Esophagus muscularis mucosa (tissue), 4 donors: ENCODE measurements at regions not wholly inside any gene's neighbourhood (a gene's known extent, or its start where the extent isn't known, plus 50 kb on each side); places are given as distances from the start of the nearest gene placed in this dataset.

ENCODE experiments used
- DNase-seq: peaks from one replicate; pipeline ENCODE4 v3.0.0-alpha.2; 2017; ENCODE audit errors: extremely low spot score
- H3K27ac ChIP-seq, 4 donors: fragments of 200-600 bp; sonication (generic); replicated peaks in 1 of 4; 1 replicate in 3 of 4; 2 replicates in 1 of 4; pipeline ENCODE4 v1.5.1; 2016 to 2019; ENCODE audit warnings: mild to moderate bottlenecking in 1 of 4
- H3K27me3 ChIP-seq, 4 donors: fragments of 200-600 bp; sonication (generic); one replicate each; pipeline versions ENCODE4 v1.5.1 to v1.6.0; 2016 to 2019
- H3K36me3 ChIP-seq, 4 donors: fragments of 200-600 bp; sonication (generic); one replicate each; pipeline ENCODE4 v1.5.1; 2016 to 2019
- H3K4me1 ChIP-seq, 4 donors: fragments of 200-600 bp; sonication (generic); one replicate each; pipeline ENCODE4 v1.5.1; 2016 to 2019
- H3K4me3 ChIP-seq, 4 donors: fragments of 200-600 bp; sonication (generic); 1 replicate in 2 of 4; 2 replicates in 2 of 4; pipeline ENCODE4 v1.5.1; 2016 to 2019; ENCODE audit warnings: mild to moderate bottlenecking in 4 of 4, moderate library complexity in 1 of 4
- H3K9me3 ChIP-seq, 4 donors: fragments of 200-600 bp; sonication (generic); 1 replicate in 3 of 4; 2 replicates in 1 of 4; pipeline ENCODE4 v1.5.1; 2016 to 2019
- EP300 ChIP-seq: sonication (generic); formaldehyde crosslinking; IDR thresholded peaks from one replicate; pipeline ENCODE4 v1.6.1; 2017; ENCODE audit warnings: antibody characterized with exemption
- POLR2A ChIP-seq: fragments of 450-650 bp; IDR thresholded peaks from one replicate; pipeline ENCODE4 v1.6.1; 2017; ENCODE audit warnings: antibody characterized with exemption, moderate library complexity, mild to moderate bottlenecking, low read depth
- POLR2AphosphoS5 ChIP-seq, 2 donors: sonication (generic); formaldehyde crosslinking; IDR thresholded peaks; one replicate each; pipeline ENCODE4 v1.6.1; 2017; ENCODE audit warnings: antibody characterized with exemption in 2 of 2
- WGBS: methylation state at CpG from one replicate; pipeline ENCODE4 v1.1.5; 2018; 5-methylcytosine and 5-hydroxymethylcytosine counted together
- intact Hi-C: fragments of 100-400 bp; cut with DNase I; formaldehyde crosslinking; loops from one replicate; pipeline ENCODE4 v1.15.1; 2023
- TF ChIP-seq, protein P1 (sequence below), 3 experiments: fragments of 200-600 bp in 2 of 3; fragments of 450-650 bp in 1 of 3; sonication (generic) in 2 of 3; IDR thresholded peaks; one replicate each; pipeline ENCODE4 v1.5.1; 2017 to 2019; ENCODE audit warnings: antibody characterized with exemption in 3 of 3, mild to moderate bottlenecking in 2 of 3, moderate library complexity in 1 of 3

- WGBS: 85% methylated on average over 2 of the region's 2 CpGs
- Histone ChIP-seq H3K36me3 (no peaks in the 10 kb centered on the region), H3K4me3 (no peak overlapping the region), H3K27me3 (no peaks in the 10 kb centered on the region), H3K27ac (no peak overlapping the region), H3K4me1 (no peaks in the 10 kb centered on the region), H3K9me3 (no peaks in the 10 kb centered on the region)
- DNase-seq: no peak
- TF ChIP-seq POLR2A (no peak), POLR2AphosphoS5 (IDR thresholded peaks at IDR 0.05) (no peak), EP300 (no peak)
- TF ChIP-seq, protein P1, sequence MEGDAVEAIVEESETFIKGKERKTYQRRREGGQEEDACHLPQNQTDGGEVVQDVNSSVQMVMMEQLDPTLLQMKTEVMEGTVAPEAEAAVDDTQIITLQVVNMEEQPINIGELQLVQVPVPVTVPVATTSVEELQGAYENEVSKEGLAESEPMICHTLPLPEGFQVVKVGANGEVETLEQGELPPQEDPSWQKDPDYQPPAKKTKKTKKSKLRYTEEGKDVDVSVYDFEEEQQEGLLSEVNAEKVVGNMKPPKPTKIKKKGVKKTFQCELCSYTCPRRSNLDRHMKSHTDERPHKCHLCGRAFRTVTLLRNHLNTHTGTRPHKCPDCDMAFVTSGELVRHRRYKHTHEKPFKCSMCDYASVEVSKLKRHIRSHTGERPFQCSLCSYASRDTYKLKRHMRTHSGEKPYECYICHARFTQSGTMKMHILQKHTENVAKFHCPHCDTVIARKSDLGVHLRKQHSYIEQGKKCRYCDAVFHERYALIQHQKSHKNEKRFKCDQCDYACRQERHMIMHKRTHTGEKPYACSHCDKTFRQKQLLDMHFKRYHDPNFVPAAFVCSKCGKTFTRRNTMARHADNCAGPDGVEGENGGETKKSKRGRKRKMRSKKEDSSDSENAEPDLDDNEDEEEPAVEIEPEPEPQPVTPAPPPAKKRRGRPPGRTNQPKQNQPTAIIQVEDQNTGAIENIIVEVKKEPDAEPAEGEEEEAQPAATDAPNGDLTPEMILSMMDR (IDR thresholded peaks at IDR 0.05): no peak
- intact Hi-C loops: no loop called here
Observed at GRCh38 chr12:61869796-61870195, 390.4 kb upstream of the USP15 start.

- Histone ChIP-seq H3K27me3 (no peaks in the 10 kb centered on the region), H3K4me1 (no peaks in the 10 kb centered on the region), H3K27ac (no peak overlapping the region), H3K9me3 (no peaks in the 10 kb centered on the region), H3K4me3 (no peak overlapping the region), H3K36me3 (no peaks in the 10 kb centered on the region)
- DNase-seq: no peak
- intact Hi-C loops: no loop called here
- TF ChIP-seq POLR2AphosphoS5 (IDR thresholded peaks at IDR 0.05): no peak
- 70% methylated on average over 3 of the region's 3 CpGs for WGBS
Observed at GRCh38 chr12:61870658-61871484, 389.3 kb upstream of the USP15 start.

DNA sequence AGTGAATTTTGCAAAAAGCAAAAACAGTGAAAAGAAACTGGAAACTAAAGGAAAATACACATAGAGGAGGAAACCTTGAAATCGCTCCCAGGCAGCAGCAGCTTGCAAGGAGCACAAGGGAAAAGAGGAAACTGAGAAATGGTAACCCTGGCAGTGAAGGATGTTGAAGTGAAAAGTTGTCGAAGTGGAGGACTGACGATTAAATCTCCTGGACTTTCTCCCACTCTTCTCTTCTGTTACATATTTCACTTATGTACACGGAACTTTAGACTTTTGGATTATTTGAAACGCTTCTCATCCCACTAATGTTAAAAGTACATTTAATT, 388.8 kb upstream of the USP15 start:
- Histone ChIP-seq H3K27ac (no peak overlapping the region), H3K4me3 (no peak overlapping the region), H3K9me3 (no peaks in the 10 kb centered on the region), H3K4me1 (no peaks in the 10 kb centered on the region), H3K27me3 (no peaks in the 10 kb centered on the region), H3K36me3 (no peaks in the 10 kb centered on the region)
- 70% methylated on average over 5 of the region's 5 CpGs for WGBS
- no peak for DNase-seq
- TF ChIP-seq POLR2AphosphoS5 (IDR thresholded peaks at IDR 0.05) (no peak), EP300 (no peak), POLR2A (no peak)
- TF ChIP-seq, protein P1 (IDR thresholded peaks at IDR 0.05): no peak
- intact Hi-C loops: no loop called here

DNA sequence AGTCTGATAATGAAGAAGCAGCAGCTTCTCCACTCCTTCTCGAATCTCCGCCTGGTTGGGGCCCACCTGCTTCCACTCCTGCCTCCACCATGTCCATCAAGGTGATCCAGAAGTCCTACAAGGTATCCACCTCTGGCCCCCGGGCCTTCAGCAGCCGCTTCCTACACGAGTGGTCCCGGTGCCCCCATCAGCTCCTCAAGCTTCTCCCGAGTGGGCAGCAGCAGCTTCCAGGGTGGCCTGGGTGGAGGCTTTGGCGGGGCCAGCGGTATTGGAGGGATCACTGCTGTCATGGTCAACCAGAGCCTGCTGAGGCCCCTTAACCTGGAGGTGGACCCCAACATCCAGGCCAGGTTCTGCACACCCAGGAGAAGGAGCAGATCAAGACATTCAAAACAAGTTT, 381.0 kb upstream of the USP15 start:
- TF ChIP-seq, protein P1 (IDR thresholded peaks at IDR 0.05): no peak
- no peak for TF ChIP-seq EP300
- no peak for TF ChIP-seq POLR2A
- no peak for TF ChIP-seq POLR2AphosphoS5 (IDR thresholded peaks at IDR 0.05)
- no peaks in the 10 kb centered on the region for H3K9me3 ChIP-seq
- H3K27ac ChIP-seq: no peak overlapping the region
- intact Hi-C loops: no loop called here
- DNase-seq: no peak
- WGBS: 98% methylated on average over 8 of the region's 9 CpGs
- no peaks in the 10 kb centered on the region for H3K36me3 ChIP-seq
- H3K4me1 ChIP-seq: no peaks in the 10 kb centered on the region
- no peak overlapping the region for H3K4me3 ChIP-seq
- H3K27me3 ChIP-seq: no peaks in the 10 kb centered on the region

GRCh38 chr12:61880186-61880585, 380.0 kb upstream of the USP15 start:
- Histone ChIP-seq H3K27me3 (no peaks in the 10 kb centered on the region), H3K27ac (no peak overlapping the region), H3K4me1 (no peaks in the 10 kb centered on the region), H3K4me3 (no peak overlapping the region), H3K9me3 (no peaks in the 10 kb centered on the region), H3K36me3 (no peaks in the 10 kb centered on the region)
- WGBS: 84% methylated on average over 7 of the region's 7 CpGs
- TF ChIP-seq, protein P1 (IDR thresholded peaks at IDR 0.05): no peak
- TF ChIP-seq EP300 (no peak), POLR2AphosphoS5 (IDR thresholded peaks at IDR 0.05) (no peak), POLR2A (no peak)
- intact Hi-C loops: no loop called here
- DNase-seq: no peak
